ENCODE measurements at regions not wholly inside any gene's neighbourhood (a gene's known extent, or its start where the extent isn't known, plus 50 kb on each side); places are given as distances from the start of the nearest gene placed in this dataset.
"Not testable (repeated sequence)": the region's sequence is repeated elsewhere in the genome, so short reads cannot be mapped to it uniquely, and the experiment has no call there.

DNA sequence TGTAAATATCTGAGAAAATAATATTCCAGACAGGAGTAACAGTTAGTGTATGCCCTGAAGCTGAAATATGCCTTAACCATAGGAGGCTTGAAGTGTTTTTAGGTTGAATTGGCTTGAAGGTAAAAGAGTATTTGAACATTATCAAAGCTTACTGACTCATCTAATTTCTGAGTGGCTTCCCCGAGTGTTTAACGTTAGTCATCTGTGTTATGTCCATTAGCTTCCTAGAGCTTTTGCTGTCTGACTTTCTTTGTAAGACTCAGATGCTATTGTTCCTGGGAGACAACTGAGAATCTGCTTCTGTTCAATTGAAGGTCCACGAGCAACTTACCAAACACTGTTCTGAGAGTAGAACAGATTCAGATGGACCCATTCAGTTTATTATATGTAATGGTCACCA is 656.8 kb upstream of the NECTIN3 start:
- DNase-seq = no peak

DNA sequence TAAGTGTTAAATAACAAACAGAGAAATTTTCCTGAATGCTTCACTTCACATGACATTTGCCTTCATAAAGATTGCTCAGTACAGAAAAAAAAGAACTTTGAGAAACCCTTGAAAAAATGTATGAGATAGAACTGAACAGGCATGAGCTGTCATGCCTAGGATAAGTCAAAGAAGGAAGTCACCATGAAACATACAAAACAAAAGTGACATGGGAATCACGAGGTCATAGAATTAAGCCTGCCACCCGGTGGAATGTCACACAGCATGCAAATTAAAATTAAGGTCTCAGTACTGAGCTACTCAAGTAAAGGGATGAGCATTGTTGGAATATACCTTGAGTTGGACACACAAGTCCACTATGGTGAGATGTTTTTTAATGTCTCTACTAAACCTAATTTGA is 652.5 kb upstream of the NECTIN3 start:
- no peak for DNase-seq

DNA sequence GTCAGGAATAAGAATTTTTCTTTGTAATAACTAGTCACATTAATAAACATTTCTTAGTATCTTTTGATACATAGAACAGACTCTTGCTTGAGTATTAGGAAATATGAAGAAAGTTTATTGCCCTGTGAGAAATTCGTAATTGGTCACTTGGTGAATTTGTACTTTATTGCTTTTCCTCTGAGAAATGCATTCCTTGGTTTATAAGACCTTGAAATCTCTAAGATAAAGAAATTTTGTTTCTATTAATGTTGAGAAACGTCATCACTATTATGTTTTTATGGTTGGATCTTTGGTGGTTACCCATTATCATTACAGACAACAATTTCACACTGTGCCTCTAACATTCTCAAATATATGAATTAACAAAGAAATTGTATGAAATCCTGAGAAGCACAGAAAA is 652.0 kb upstream of the NECTIN3 start:
- DNase-seq = no peak

DNA sequence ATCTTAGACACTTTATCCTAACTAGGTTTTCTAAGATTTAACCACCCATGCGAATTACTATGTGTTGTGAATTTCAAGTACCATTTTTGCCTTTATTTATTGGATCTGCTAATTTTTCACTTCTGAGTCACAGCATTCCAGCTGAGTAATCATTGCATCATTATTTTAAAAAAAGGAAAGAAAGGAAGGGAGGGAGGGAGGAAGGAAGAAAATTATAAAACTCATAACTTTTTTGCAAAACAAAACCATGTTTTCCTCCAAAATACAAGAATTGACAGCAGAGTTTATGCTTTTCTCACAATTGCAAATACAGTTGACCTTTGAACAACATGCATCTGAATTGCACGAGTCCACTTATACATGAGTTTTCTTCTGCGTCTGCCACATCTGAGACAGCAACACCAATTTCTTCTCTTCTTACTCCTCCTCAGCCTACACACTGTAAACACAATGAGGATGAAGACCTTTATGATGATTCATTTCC is 651.4 kb upstream of the NECTIN3 start:
- no peak for DNase-seq

DNA sequence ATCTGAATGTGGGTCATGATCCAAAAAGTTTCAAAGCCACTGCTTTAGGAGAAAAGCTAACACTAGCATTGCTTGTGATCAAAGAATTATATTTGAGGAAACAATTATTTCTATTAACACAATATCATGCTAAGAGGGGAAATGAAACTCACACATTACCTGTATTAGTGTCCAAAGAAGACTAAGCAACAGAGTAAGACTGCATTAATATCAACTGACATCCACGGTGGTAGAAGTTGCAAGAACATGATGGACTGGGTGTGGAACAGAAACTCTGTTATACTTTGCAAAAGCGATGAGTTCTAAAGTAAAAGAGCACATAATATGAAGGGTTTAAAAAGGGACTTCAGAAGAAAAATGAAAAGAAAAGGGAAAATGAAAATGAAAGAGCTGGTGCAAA is 648.3 kb upstream of the NECTIN3 start:
- DNase-seq = no peak

DNA sequence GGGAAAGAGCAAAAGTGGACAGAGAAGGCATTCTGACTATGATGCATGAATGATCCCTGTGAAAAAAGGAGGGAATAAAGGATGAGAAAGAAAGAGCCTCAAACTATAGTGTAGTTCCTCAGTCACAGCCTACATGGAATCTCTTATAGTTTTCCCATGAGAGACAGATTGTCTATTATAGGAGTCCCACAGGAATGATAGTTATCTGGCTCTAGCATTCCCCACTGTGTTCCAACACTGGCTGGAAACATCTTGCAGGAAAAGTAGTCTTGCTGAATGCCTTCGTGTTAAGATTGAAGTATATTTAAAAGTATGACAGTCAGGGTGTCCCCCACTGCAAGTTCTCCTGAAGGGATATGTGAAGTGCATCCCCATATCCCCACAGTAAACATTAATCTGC is 641.5 kb upstream of the NECTIN3 start:
- no peak for DNase-seq

DNA sequence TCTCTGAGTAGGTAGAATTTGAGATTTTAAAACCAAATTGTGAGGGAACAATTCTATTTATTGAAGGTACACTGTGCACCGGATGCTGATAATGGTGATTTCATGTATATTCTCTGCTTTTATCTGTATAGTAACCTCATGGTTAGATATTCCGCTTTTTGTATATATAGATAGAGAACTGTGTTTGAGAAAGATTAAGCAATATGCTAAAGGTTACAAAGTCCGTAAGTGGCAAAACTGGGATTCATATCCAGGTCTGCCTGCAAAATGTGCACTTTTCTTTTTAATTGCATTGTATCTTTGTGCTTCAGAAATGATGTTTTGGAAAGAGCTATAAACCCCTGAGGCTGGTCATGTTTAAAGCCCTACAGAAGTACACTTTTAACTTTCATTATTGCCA is 635.4 kb upstream of the NECTIN3 start:
- DNase-seq = no peak

DNA sequence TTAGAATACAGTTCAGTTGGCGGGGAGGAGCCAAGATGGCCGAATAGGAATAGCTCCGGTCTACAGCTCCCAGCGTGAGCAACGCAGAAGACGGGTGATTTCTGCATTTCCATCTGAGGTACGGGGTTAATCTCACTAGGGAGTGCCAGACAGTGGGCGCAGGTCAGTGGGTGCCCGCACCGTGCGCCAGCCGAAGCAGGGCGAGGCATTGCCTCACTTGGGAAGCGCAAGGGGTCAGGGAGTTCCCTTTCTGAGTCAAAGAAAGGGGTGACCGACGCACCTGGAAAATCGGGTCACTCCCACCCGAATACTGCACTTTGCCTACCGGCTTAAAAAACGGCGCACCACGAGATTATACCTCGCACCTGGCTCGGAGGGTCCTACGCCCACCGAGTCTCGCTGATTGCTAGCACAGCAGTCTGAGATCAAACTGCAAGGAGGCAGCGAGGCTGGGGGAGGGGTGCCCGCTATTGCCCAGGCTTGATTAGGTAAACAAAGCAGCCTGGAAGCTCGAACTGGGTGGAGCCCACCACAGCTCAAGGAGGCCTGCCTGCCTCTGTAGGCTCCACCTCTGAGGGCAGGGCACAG is 631.5 kb upstream of the NECTIN3 start:
- not testable (repeated sequence) for DNase-seq

DNA sequence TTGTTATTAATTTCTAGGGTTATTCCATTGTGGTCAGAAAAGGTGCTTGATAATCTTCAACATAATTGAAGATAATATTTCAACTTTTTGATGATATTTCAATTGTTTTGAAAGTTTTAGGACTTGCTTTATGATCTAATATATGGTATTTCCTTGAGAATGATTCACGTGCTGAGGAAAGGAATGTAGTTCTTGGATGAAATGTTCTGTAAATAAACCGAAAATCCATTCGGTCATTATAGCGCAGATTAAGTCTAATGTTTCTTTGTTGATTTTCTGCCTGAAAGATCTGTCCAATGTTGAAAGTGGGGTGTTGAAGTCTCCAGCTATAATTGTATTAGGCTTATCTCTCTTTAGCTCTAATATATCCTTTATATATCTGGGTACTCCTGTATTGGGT is 617.5 kb upstream of the NECTIN3 start:
- DNase-seq = no peak

DNA sequence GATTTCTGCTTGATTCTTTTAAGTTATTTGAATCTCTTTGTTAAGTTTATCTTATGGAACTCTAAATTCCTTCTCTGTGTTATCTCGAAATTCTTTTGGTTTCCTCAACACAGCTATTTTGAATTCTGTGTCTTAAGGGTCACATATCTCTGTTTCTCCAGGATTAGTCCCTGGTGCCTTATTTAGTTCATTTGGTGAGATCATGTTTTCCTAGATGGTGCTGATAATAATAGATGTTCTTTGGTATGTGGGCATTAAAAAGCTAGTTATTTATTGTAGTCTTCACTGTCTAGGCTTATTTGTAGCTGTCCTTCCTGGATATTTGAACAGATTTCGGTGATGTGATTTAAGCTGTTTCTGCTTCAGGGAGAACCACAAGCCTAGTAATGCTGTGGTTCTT is 615.6 kb upstream of the NECTIN3 start:
- no peak for DNase-seq

DNA sequence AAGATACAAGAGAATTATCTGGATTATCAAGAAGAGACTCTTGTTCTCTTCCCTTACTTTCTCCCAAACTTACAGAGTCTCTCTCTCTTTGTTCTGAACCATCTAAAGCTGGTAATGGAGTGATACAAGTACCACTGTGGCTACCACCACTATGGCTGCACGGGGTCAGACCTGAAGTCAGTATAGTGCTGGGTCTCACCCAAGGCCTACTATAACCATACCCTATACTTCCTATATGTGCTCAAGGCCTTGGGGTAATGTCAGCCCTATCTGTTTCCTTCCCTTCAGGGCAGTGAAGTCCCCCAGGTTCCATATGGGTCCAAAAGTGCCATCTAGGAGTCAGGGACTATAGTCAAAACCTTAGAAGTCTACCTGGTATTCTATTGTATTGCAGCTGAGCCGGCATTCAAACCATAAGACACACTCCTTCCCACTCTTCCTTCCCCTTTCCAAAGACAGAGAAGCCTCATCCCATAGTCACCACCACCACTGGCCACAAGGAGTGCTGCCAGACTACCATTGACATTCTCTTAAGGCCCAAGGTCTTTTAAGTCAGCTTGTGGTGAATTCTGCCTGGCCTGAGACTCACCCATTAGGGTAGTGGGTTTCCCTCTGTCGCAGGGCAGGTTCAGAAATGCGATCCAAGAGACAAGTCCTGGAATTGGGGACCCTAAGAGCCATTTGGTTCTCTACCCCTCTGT is 615.0 kb upstream of the NECTIN3 start:
- DNase-seq = no peak

DNA sequence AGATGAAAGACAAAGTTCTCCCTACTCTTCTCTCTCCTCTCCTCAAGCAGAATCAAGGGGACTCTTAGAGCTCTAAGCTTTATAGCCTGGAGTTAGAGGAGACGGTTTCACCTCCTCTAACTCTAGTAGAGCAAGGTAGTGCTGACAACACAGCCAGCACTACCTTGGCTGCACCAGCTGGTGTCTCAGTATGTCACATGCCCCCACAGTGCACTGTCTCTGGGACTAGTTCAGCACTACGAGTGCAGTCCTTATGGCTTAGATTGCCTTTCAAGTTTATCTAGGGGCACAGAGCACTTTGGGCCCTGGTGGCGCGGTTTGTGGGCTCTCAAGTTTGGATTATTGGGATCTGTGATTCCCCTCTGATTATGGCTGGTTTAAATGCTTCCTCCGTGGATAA is 614.1 kb upstream of the NECTIN3 start:
- no peak for DNase-seq

DNA sequence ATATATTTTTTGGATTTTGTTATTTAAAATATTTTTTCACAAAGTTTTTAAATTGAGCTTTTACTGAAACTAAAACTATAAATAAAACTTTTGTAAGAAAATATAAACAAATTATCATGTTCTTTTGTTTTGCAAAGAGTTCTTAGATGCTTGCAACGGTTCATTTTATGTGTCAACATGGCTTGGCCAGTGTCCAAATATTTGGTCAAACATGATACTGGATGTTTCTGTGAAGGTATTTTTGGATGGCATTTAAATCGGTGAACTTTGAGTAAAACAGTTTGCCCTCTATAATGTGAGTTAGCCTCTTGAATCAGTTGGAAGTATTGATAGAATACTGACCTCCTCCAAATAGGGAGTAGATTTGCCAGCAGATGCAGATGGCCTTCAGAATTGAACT is 612.6 kb upstream of the NECTIN3 start:
- DNase-seq = no peak

DNA sequence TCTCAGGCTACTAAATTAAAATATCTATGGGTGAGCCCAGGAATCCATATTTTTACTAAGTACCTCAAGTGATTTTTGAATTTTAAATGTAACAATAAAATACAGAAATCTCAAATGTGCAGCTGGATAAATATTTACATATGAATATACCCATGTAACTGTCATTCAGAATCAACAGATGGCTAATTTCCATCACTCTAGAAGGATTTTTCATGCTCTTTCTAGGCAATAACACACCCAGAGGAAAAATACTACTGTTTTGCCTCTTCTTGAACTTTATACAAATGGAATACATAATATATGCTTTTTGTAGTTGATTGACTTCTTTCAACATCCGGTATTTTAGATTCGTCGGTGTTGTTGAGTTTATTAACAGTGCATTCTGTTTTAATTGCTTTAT is 601.3 kb upstream of the NECTIN3 start:
- DNase-seq = no peak

DNA sequence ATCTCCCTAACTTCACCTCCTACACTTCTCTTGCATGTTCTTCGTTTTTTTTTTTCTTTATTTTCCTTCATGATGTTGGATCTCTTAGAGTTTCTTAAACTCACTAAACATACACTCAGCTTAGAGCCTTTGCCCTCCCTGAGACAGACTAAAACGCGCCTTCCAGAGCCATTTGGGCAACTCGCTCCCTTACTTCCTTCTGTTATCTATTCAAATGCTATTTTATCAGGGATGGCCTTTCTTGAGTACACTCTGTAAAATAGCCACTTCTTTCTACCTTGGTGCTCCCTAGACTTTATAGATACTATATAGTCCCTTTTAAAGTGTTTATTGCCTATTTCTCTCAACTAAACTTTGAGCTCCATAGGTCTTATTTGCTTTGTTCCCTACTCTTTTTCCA is 598.2 kb upstream of the NECTIN3 start:
- DNase-seq = no peak

DNA sequence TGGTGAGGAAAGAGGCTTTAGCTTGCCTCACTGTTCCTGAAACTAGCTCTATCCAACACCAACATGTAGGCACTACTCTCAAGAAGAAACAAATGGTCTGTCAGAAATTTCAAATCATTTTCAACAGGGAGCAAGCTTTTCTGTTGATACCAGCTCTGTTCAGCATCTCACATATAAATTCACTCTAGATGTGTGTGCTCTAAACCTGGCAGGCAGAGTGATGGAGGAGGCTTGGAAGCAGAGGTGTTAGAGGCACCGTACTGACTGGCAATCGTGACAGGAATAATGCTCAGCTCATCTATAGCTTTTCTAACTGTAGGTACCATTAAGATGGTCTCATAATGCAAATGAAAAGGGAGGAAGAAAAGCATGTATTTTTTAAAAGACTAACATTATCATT is 597.2 kb upstream of the NECTIN3 start:
- DNase-seq = no peak

DNA sequence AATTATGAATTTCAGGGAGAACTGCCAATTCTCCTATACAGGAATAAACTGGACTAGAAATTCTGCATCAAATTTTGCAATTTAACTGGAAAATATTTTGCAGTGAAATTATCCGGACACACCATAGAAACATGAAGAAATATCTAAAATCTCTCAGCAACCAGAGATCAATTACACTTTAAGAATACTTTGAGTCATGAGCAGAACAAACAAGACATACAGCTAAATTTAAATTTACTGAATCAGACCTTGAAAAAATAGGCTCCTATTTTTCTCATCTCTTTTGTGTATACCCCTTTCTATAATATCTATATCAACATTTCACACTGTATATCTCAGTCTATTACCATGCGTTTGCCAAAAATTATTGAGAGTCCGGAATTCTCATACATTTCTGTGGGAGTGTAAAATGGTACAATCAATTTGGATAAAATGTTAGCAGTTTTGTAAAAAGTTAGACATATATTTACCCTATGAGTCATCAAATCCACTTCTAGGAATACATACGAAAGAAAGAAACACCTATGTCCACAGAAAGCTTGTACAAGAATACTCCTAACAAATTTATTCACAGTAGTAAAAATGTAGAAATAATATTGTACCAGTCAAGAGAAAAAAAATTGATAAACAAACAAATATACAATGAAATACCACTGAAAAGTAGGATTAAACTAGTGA is 593.1 kb upstream of the NECTIN3 start:
- no peak for DNase-seq

DNA sequence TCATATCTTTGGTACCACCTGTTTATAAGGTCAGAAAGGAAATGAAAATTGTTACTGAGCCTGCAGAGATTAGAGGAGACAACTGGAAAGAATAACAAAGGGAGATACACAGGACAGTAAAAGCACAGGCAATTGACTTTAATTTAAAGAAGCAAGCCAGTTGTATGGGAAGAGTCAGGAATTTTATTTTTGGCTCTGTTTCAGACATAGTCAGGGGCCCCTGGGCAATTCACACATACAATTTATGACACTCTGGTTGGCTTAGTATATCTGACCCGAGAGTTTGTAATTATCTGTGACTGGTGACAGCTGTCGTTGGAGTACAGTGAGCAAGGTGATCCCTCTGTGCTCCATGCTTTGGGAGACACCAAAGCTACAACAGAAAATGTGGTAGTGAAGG is 591.9 kb upstream of the NECTIN3 start:
- DNase-seq = no peak

DNA sequence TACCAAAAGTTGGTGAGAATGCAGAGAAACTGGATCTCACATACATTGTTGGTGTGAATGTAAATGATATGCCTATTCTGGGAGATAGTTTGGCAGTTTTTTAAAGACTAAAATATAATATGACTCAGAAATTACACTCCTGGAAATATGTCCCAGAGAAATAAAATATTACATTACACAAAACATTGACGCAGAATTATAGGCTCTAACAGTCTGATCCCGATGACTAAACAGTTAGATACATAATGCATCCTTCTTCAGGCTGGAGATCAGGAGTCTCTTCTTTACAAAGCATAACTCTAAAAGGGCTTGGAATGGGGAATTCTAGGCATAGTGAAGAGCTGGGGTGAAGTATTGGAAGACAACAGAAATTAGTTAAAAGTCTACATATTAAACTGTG is 586.2 kb upstream of the NECTIN3 start:
- DNase-seq = no peak

DNA sequence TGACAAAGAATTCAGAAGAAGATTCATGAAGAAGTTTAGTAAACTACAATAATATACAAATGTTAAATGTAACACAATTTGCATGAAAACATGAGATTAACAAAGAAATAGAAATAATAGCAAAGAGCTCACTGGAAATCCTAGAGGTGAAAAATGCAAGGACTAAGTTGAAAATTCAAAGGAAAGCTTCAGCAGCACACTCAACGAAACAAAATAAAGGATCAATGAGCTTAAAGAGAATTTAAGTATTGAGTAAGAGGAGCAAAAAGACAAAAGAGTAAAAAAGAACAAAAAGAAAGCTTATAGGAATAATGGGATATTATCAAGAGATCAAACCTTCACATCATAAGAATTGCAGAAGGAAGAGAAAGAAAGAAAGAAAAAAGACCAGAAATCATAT is 583.8 kb upstream of the NECTIN3 start:
- no peak for DNase-seq

DNA sequence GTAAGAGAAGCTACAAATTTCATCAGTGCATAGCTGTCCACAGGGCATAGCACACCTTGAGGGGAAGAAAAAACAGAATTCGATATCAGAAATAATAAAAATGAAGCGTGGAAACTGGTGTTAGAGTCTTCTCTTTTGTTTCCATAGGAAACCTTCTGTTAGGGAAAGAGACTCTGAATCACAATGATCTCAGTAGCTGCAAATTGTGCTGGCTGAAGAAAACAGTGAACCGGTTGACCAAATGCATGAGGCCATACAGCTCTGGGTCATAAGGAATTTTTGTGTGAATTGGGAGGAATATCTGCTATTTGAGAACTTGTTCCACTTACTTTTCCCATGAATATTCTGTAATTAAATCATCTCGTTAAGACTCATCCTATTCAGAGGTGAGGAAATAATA is 580.2 kb upstream of the NECTIN3 start:
- no peak for DNase-seq

DNA sequence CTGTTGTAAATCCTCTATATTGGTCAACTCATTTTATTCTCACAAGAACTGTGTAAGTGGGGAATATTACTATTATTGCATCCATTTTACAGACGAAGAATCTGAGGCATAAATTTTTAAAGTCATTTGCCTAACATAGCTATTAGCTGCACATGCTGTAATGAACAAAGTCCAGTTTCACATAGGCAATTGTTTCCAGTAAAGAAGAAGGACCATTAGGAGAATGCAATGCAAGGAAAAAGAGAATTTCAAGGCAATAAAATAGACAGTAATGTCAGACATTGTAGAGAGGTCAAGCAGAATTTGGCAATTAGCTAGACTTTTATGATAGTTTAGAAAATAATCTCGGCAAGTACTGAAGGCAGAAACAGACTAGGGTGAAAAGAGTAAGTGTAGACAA is 578.7 kb upstream of the NECTIN3 start:
- DNase-seq = no peak

DNA sequence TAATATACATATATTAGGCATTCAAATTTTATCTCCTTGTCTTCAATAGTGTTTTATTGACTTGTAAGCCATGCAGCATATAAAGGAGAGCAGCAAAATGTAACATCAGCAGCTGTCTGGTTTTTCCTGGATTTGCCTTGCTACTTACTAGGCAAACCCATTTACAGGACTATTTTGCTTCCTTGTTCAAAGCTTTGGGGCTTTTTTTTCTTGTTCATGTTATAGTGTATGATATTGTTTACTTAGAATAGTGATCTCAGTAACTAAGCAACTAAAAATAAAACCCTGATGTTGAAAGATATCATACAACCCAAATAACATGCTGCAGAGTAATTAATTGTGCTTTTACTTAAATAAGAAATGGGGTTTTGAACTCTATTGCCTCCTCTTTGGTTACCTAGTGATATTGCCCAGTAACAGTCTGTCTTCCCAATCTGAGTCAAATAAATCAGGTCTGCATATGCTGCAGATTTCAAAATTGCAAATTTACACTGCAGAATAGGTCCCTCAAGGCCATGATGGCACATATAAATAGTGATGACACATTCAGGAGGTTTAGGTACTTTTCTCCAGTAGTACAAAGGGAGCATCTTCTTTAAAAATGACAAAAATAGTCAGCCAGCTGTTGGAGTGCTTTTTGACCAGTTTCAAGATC is 578.1 kb upstream of the NECTIN3 start:
- DNase-seq = no peak

DNA sequence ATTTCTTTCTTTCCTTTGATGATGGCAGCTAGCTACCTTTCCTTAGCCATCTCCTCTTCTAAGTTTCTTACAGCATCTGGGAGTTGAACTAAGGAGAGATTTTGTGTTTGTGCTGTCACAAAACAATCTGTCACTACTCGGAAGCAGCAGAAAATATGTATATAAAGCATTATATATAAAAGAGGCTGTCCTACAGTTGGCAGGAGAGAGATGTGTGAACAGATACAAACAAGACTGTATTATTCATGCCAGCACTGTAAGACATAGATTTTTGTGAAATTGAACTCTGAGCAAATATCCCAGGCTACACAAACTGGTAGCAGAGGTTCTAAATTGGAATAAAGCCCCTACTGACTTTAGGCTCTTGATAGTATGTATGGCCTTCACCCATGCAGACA is 577.5 kb upstream of the NECTIN3 start:
- DNase-seq = no peak

Measured in NCI-H510A (cell line).